ENCODE measurements at regions not wholly inside any gene's neighbourhood (a gene's known extent, or its start where the extent isn't known, plus 50 kb on each side); places are given as distances from the start of the nearest gene placed in this dataset.

DNA sequence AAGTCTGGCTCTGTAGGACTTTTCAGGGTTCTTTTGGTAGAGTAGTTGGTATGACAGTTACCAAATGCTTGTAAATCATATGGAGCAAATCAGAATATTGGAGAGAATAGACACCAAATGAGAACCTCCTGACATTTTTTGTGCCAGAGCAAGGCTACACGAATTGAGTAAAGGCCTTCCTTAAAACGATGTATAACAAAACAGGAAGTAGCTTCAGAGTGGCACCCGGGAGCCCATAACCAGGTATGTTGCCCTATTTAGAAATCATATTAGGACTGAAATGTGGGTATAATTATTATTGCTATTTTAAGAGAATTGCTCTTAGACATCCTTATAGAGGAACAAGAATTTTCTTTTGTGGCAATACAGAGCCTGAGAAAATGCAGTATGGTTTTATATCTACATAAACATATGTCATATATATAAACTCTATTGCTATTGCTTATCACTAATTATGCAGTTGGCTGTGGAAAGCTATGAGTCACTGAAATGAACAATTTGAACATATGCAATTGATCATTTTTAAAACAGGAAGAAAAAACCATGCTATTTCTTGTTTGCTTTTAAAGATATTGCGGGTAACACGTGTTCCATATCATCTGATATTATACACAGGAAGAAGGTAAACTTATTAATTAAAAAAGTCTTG lies 197.4 kb upstream of the MTPN start:
- Histone ChIP-seq H3K18ac (ENCODE audit: extremely low read depth, low read length) (no peak overlapping the region), H3K56ac (replicated peaks; ENCODE audit: insufficient read length, low read depth, low read length) (no peak overlapping the region), H3K9ac (replicated peaks in 1 of 4; ENCODE audit: extremely low read depth in 1 of 4, low read depth in 3 of 4, low read length in 3 of 4) (no peak overlapping the region), H2BK15ac (ENCODE audit: low read length) (no peak overlapping the region), H3K4me3 (ENCODE audit: extremely low read depth in 1 of 4, insufficient read depth in 2 of 4, low read depth in 3 of 4, low read length in 4 of 4) (no peak overlapping the region), H2BK12ac (ENCODE audit: low read depth, low read length) (no peak overlapping the region), H4K20me1 (replicated peaks in 1 of 2; ENCODE audit: control insufficient read depth in 1 of 2, insufficient read depth in 2 of 2, low read length in 2 of 2) (no peaks in the 10 kb centered on the region), H3K27me3 (replicated peaks in 1 of 4; ENCODE audit: control insufficient read depth in 3 of 4, extremely low read depth in 1 of 4, insufficient read depth in 3 of 4, low read length in 3 of 4) (no peaks in the 10 kb centered on the region), H3K23ac (ENCODE audit: insufficient read length) (no peak overlapping the region), H2BK120ac (replicated peaks; ENCODE audit: low read depth, low read length) (no peak overlapping the region), H3K9me3 (ENCODE audit: insufficient read depth in 2 of 2, low read depth in 1 of 2, low read length in 1 of 2) (no peaks in the 10 kb centered on the region; a peak in 1 of 4 replicates), H3K4ac (replicated peaks; ENCODE audit: insufficient read length, low read depth, low read length) (no peak overlapping the region), H4K5ac (ENCODE audit: insufficient read length, low read depth, low read length) (no peak overlapping the region), H3K79me1 (ENCODE audit: low read depth, low read length) (no peaks in the 10 kb centered on the region), H2AFZ (ENCODE audit: low read length) (no peak overlapping the region), H2BK5ac (ENCODE audit: low read depth, low read length) (no peak overlapping the region), H3K4me1 (replicated peaks in 1 of 4; ENCODE audit: control insufficient read depth in 3 of 4, insufficient read depth in 4 of 4, low read length in 3 of 4) (no peaks in the 10 kb centered on the region), H4K91ac (replicated peaks; ENCODE audit: insufficient read length, low read length) (no peak overlapping the region), H3K4me2 (ENCODE audit: insufficient read depth in 1 of 2, low read depth in 2 of 2, low read length in 2 of 2) (no peak overlapping the region), H2AK5ac (ENCODE audit: low read depth, low read length) (no peak overlapping the region), H3K27ac (ENCODE audit: low read depth, low read length) (no peak overlapping the region), H3K36me3 (ENCODE audit: control insufficient read depth in 2 of 4, insufficient read depth in 4 of 4, low read length in 3 of 4) (no peaks in the 10 kb centered on the region), H2BK20ac (ENCODE audit: low read length) (no peak overlapping the region), H4K8ac (ENCODE audit: extremely low read depth, insufficient read depth, low read length) (no peak overlapping the region), H3K79me2 (ENCODE audit: control insufficient read depth in 1 of 2, insufficient read depth in 2 of 2, low read length in 2 of 2) (no peaks in the 10 kb centered on the region), H3K23me2 (ENCODE audit: low read depth, low read length) (no peaks in the 10 kb centered on the region), H3K14ac (ENCODE audit: insufficient read length) (no peak overlapping the region)
- WGBS, 2 experiments (ENCODE audit: extremely low coverage in 1 of 2, insufficient coverage in 1 of 2, insufficient read length in 1 of 2, insufficient replicate concordance in 2 of 2, low coverage in 1 of 2, low lambda C conversion rate in 2 of 2, missing lambda C conversion rate in 1 of 2): 92% methylated on average over 5 of the region's 5 CpGs; no CpG with 5 or more reads in 1 of the 2 experiments
- ChIA-PET POLR2A (ENCODE audit: partially characterized antibody) (no interaction called here), CTCF (ENCODE audit: partially characterized antibody) (interaction anchor here (0.8 kb wide), 1 partner anchor 279 kb away, joined by 3 read pairs; no protein-coding TSS in a partner anchor)
- TF ChIP-seq POLR2A (IDR thresholded peaks at IDR 0.05; ENCODE audit: control extremely low read depth in 1 of 2, low read depth in 2 of 2, low read length in 2 of 2) (no peak), TAF1 (IDR thresholded peaks at IDR 0.05; ENCODE audit: low read depth, low read length) (no peak), ASH2L (IDR thresholded peaks at IDR 0.05; ENCODE audit: low read length) (no peak), MAFK (IDR thresholded peaks at IDR 0.05; ENCODE audit: low read depth, low read length) (no peak), SIRT6 (IDR thresholded peaks at IDR 0.05; ENCODE audit: low read length) (no peak), RXRA (IDR thresholded peaks at IDR 0.05; ENCODE audit: insufficient read depth, low read depth, low read length) (no peak)
- DNase-seq (ENCODE audit: low read depth in 1 of 2, low spot score in 2 of 2): no peak
- no peak for FAIRE-seq
